Left colon (tissue), 2 donors: ENCODE measurements at regions not wholly inside any gene's neighbourhood (a gene's known extent, or its start where the extent isn't known, plus 50 kb on each side); places are given as distances from the start of the nearest gene placed in this dataset.
"Not testable (repeated sequence)": the region's sequence is repeated elsewhere in the genome, so short reads cannot be mapped to it uniquely, and the experiment has no call there.

Source experiments
- ATAC-seq: fragments of 200-7000 bp; cut with Tn5 transposase; one replicate; pipeline ENCODE4 v1.9.1; 2020; ENCODE audit warnings: mild to moderate bottlenecking, moderate library complexity
- DNase-seq, 2 donors: peaks; one replicate each; pipeline ENCODE4 v3.0.0-alpha.2; 2020
- intact Hi-C, 2 donors: fragments of 100-400 bp; cut with DNase I in 1 of 2; cut with micrococcal nuclease in 1 of 2; formaldehyde crosslinking; loops; one replicate each; pipeline versions ENCODE4 v1.11.2 to v1.14.0; 2022; cut with DNase I, micrococcal nuclease
- donor health status: DM: no; HTN: no; CAD: no.
- donor health status: DM: yes; HTN: yes; CAD: no.

DNA sequence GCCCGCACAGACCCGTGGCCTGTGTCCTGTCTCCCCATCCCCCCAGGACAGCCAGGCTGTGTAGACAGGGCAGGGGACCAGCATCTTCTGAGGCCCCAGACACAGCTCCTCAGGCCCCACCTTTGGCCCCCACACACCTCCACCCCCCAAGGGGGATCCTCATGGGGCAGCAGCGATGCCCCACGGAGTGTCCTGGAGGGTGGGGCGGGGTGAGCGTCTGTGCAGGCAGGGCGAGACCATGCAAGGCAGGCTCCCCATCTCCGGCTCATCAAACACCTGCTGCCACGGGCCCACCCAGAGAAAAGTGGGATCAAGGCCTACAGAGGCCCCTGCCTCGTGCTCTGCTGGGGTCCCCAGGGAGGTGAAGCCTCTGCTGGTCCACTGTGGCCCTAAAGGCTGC lies 118.7 kb upstream of the FOXD4L5 start:
- no peak for DNase-seq
- intact Hi-C loops, result no loop called here
- no peak for ATAC-seq

DNA sequence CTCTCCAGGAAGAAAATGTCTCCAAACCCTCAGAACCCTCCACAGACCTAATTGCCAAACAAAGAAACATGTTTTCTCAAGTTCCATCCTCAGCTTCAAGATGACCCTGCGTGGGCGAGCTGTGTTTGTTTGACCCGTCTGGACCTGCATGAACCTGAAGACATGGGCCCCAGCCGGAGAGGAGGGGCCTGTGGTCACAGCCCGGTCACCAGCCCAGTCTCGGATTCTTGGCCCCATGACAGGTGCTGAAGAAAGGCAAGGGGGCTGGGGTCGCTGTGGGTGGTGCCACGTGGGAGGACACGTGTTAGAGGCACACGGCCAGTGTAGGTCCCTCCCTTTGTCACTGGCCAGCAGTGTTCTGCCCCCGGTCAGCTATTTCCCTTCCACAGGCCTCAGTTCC lies 118.1 kb upstream of the FOXD4L5 start:
- DNase-seq, ATAC-seq, intact Hi-C loops: not testable (repeated sequence)

DNA sequence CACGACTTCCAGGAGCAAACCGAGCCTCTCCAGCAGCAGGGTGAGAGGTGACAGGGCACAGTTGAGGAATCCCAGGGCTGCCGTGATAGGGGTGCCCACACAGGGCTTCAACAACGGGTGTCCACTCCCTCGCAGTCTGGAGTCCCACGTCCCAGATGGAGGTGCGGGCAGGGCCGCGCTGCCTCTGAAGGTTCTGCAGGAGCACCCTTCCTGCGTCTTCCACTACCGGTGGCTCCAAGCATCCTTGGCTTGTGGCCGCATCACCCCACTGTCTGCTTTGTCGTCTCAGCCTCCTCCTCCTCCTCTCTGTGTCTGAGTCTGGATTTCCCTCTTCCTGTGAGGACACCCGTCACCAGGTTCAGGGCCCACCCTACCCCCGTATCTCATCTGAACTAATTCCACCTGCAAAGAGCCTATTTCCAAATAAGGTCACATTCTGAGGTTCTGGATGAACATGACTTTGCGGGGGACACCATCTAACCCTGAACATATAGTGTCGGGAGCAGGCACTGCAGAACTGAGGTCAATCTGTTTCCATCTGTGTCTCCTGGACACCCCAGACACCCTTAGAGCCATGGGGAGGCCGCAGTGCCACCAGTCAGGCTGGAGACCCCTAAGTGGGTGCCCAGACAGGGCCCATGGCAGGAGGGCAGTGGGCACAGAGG lies 117.3 kb upstream of the FOXD4L5 start:
- ATAC-seq, intact Hi-C loops, DNase-seq: not testable (repeated sequence)

DNA sequence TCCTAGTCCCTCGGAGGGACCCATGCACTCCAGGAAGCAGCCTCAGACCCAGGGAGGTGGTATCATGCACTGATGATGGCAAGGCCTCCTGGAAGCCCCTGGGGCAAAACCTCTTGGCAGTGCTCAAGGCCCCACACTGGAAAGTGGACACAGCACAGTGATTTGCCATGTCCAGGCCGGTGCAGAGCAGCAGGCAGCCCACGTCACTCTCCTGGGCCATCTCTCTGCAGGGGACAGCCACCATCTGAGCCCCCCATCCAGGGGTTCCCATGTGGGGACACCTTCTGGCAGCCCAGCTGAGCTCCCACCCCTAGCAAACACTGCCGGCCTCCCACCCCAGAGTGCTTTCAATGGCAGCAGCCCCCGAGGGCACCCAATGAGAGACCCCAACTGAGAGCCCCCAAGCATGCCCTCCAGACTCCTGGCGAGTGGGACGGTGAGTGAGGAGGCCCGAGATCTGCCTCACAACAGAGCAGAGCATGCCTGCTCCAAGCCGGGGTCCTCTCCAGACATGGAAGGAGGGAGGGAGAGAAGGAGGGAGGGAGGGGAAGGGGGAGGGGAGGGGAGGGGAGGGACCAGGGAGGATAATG lies 116.5 kb upstream of the FOXD4L5 start:
- DNase-seq, ATAC-seq, intact Hi-C loops: not testable (repeated sequence)

DNA sequence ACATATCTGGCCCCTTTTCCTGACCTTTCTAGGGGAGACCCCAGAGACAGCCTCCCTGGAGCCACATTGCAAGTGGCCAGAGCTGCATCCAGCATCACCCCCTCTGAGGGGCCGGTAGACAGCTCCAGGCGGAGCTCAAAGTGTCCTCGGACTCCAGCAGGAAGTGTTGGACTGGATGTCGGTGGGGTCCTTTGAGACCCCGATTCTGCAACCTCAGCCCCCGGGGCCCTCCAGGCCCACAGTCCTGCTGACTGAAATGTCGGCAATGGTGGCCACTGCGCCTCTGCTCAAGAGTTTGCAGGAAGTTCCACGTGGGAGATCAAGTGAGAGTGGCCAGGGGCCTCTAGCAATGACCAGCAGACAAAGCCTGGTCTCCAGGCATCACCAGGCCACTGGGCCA lies 115.9 kb upstream of the FOXD4L5 start:
- DNase-seq (no peak), ATAC-seq (no peak)
- intact Hi-C loops, result no loop called here

DNA sequence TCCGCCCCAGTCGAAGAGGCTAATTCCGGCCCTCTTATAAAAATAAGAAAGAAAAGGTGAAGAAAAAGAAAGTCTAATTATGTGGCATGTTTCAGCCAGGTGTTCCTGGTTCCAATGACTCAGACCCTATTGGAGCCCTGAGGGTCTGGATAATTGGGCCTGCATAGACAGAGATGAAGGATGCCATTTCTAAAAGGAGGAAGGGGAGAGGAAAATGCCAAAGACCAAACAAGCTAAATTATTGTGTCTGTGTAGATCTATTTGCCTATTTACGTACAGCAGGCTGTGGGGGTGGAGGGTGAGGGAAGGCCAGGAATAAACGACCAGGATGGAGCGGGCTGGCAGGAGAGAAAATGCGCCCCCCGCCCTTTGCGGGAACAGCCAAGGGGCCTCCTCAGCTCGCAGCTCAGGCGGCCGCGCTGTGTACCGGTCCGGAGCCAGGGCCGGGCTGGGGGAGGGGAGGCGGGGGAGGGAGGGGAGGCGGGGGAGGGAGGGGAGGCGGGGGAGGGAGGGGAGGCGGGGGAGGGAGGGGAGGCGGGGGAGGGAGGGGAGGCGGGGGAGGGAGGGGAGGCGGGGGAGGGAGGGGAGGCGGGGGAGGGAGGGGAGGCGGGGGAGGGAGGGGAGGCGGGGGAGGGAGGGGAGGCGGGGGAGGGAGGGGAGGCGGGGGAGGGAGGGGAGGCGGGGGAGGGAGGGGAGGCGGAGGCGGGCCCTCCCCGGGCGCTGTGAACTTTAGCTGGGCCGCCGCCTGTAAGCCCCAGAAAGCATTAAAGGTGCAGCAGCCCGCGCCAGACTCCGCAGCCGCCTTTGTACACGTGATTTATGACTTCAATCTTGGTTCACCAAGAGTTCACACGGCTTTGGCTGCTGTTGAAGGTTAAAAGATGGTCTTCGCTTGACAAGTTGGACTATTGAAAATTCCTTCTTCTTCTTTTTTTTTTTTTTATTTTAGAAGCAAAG lies 113.0 kb upstream of the FOXD4L5 start:
- intact Hi-C loops, ATAC-seq, DNase-seq: not testable (repeated sequence)

DNA sequence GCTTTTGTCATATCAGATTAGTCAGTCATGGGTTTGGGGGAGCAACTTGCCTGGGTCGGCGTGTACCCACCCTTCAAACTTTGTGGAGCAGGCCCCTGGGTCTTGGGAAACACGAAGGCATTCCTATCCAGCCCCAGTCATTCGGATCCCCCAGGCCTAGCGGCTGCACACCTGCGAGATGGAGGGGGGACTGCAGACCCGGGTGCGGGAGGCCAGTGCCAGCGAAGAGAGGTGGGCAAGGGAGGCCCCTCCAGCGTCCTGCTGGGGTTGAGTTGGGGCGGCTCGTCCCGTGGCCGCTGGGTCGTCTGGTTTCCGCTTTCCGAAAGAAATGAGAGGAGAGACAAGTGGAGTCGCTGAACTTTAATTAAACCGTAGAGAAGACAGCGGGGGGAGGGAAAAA lies 112.2 kb upstream of the FOXD4L5 start:
- ATAC-seq, DNase-seq, intact Hi-C loops: not testable (repeated sequence)

DNA sequence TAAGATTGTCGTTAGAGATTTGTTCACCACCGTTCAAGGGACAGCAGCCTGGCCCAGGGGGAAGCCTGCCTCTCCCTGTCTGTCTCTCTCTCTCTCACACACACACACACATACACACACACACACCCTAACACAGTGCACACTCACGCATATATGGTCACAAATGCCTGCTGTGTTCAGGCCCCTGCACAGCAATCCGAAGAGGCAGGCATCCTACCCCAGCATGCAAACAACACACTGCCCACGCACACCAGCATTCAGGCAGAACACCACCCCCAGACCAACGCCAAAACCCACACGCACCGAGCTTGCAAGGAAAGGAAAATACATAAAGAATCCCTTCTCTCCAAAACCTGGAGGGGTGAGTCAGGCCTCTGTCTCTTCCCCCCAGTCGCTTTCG lies 111.6 kb upstream of the FOXD4L5 start:
- intact Hi-C loops, ATAC-seq, DNase-seq: not testable (repeated sequence)

DNA sequence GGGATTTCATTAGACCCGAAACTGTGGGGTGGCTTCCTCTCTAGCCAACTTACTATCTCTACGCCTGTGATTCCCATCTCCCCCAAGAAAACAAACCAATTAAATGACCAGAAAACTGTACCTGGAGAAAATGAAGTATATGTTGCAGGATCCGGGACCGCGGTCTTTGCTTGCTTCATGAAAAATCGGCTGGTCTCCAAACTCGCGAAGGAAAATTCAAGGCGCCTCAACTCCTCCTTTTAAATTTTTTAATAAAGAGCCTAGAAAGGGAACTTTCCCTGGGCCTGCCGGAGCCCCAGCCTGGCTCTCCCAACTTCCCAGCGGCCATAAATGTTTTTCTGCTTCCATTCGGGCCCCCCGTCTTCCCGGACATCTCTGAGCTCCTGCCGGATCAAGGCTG lies 110.8 kb upstream of the FOXD4L5 start:
- DNase-seq, ATAC-seq, intact Hi-C loops: not testable (repeated sequence)

DNA sequence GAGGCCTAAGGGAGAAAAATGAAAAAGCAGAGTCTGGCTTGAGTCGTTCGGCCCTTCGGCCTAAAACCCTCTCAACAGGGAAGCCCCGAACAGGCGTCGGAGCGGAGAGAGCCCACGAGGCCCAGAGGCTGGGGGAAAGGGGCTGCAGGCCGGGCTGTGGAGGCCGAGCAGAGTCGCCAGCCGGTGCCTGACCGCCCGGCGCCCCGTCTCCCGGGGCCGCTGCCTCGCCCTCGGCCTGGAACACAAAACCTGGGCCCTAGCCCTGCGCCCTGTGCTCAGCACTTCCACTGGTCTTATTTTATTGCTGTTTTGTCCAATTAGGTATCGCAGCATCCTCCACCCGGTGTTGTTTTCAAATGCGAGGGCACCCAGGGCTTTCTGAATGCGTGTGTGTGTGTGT lies 110.1 kb upstream of the FOXD4L5 start:
- intact Hi-C loops, ATAC-seq, DNase-seq: not testable (repeated sequence)

DNA sequence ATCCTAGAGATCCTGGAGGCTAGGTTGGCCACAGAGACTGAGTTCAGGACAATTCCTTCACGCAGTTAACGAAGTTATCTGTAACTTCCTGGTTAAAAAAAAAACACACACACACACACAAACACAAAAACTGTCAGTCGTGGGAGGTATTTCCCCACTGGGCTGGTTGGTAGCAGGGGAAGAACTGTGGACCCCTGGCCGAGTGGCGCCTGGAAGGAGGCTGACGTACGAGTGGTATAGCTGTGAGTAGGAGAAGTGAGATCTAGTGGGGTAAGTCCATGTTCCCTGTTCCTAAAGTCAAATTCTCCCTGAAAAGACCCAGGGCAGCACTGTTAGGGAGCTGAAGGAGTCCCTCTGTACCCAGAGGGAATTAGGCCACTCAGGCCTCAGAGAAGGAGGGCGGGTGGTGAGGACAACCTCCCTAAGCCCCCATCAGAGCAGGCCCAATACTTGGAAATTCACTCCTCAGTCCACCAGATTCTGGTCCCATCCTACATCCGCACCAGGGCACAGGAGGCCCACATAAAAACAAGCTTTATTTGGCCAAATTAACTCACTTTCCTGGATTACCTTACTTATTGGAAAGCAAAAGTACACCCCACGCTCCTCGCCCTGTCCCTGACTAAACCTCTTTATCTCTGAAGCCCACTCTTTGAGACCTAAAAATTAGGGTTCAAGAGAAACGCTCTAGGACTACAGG lies 108.3 kb upstream of the FOXD4L5 start:
- intact Hi-C loops, DNase-seq, ATAC-seq: not testable (repeated sequence)

DNA sequence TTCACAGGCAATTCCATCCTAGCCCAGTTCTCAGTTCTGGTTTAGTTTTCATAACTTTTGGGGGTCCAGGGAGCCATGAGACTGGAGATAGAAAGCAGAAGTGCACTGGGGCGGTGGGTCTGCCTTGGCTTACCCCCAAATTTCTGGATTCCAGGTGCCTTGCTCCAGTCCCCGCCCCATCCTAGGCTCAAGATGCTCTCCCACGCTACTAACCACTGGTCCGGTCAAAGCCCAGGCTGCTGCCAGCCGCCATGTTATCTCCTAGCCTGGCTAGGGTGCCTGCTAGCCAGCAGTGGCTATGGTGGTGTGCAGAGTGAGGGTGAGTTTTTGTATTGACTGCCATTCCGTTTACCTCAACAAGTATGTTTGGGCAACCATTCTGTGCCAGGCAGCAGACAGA lies 107.6 kb upstream of the FOXD4L5 start:
- DNase-seq, ATAC-seq, intact Hi-C loops: not testable (repeated sequence)

DNA sequence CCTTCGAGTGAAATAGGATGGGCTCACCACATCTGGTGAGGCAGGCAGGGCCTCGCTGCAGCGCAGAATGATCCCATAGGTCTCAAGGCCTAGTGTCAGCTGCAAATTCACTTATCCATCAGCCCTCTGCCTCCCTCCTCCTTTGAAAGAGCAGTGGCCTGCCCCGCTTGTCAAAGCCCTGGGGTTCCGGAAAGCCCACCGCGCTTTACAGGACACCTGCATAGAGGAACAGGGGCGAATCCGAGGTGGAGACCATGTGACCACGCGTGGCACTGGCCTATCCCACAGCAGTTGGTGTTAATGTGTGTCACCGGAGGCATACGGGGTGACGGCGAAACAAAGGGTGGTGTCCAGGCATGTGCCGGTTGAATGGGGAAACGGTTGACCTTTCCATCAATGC lies 104.7 kb upstream of the FOXD4L5 start:
- DNase-seq, ATAC-seq, intact Hi-C loops: not testable (repeated sequence)

DNA sequence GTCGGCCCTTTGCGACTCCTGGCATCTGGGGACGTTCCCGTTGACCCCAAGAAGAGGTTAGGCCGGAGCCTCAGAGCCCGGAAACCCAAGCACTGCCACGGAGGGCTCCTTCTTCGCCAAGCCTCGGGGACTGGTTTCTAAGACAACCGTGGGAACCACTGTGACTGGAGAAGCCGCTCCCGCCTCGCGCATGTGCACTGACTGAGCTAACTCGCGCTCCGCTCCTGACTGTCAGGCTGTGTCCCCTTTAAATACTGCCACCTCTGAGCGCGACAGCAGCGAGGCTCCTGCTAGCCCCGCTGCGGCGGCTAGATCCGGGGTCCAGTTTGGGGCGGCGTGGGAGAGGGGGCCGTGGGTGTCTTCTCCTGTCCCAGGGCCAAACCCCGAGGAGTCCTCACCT lies 104.2 kb upstream of the FOXD4L5 start:
- DNase-seq, ATAC-seq, intact Hi-C loops: not testable (repeated sequence)

DNA sequence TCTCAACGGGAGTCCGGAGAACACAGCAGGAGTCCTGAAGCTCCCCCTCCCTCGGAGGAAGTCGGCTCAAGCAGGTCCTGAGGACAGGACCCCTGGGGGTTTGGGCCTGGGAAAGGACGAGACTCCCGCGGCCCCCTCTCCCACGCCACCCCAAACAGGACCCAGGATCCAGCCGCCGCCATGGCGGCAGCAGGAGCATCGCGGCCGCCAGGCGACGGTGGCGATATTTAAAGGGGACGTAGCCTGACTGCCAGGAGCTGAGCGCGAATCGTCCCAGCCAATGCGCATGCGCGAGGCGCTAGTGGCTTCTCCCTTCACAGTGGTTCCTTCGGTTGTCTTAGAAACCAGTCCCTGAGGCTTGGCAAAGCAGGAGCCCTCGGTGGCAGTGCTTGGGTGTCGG lies 101.7 kb upstream of the FOXD4L5 start:
- ATAC-seq (peak; percentile 86), DNase-seq (peak; percentile 74 to 86)
- intact Hi-C loops, result not testable (repeated sequence)

DNA sequence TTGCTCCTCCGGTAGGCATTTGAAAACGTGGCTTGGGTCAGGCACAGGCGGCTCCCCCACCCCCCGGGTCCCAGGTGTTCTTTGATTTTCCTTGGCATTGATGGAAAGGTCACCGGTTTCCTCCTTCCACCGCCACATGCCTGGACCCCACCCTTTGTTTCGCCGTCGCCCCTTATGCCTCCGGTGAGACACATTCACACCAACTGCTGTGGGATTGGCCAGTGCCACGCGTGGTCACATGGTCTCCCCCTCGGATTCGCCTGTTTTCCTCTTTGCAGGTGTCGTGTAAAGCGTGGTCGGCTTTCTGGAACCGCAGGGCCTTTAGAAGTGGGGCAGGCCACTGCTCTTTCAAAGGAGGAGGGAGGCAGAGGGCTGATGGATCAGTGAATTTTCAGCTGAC lies 101.2 kb upstream of the FOXD4L5 start:
- intact Hi-C loops, ATAC-seq, DNase-seq: not testable (repeated sequence)

DNA sequence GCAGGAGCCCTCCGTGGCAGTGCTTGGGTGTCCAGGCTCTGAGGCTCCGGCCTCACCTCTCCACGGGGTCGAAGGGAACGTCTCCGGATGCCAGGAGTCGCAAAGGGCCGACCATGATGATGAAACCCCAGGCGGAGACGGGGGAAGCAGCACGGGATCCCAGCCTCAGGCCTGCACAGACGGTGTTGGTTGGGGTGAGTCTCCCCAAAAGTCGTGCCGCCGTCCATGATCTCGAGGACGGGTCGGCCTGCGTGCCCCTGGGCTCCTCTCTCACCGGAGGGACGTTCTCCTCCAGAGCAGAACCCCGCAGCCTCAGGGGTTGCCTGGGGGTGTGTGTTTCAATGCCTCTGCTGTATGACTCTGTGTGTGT lies 100.6 kb upstream of the FOXD4L5 start:
- intact Hi-C loops, ATAC-seq, DNase-seq: not testable (repeated sequence)

DNA sequence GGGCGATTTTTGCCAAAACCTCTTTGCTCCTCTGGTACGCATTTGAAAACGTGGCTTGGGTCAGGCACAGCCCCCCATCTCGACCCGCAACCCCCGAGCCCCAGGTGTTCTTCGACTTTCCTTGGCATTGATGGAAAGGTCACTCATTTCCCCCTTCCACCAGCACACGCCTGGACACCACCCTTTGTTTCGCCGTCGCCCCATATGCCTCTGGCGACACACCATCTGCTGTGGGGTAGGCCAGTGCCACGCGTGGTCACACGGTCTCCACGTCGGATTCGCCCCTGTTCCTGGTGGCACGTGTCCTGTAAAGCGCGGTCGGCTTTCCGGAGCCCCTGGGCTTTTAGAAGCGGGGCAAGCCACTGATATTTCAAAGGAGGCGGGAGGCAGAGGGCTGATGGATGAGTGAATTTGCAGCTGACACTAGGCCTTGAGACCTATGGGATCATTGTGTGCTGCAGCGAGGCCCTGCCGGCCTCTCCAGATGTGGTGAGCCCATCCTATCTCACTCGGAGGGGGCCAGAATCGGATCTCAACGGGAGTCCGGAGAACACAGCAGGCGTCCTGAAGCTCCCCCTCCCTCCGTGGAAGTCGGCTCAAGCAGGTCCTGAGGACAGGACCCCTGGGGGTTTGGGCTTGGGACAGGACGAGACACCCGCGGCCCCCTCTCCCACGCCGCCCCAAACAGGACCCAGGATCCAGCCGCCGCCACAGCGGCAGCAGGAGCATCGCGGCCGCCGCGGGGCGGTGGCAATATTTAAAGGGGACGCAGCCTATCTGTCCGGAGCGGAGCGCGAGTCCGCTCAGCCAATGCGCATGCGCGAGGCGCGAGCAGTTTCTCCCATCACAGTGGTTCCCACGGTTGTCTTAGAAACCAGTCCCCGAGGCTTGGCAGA lies 100.0 kb upstream of the FOXD4L5 start:
- ATAC-seq, DNase-seq, intact Hi-C loops: not testable (repeated sequence)
